ENCODE measurements at regions not wholly inside any gene's neighbourhood (a gene's known extent, or its start where the extent isn't known, plus 50 kb on each side); places are given as distances from the start of the nearest gene placed in this dataset.
A peak's percentile ranks its signal among the peaks of the same experiment; 100 is the strongest.

GRCh38 chr2:182610231-182610630, 105.8 kb upstream of the DNAJC10 start:
- H3K4me3 ChIP-seq (ENCODE audit: low read depth, low read length) = no peak overlapping the region
- TF ChIP-seq CTCF (IDR thresholded peaks at IDR 0.05; ENCODE audit: insufficient read depth, low read depth, low read length) = no peak
- no peak for DNase-seq (ENCODE audit: low read depth)

GRCh38 chr2:182611009-182611408, 105.0 kb upstream of the DNAJC10 start:
- H3K4me3 ChIP-seq (ENCODE audit: low read depth, low read length) = no peak overlapping the region
- no peak for DNase-seq (ENCODE audit: low read depth)
- no peak for TF ChIP-seq CTCF (IDR thresholded peaks at IDR 0.05; ENCODE audit: insufficient read depth, low read depth, low read length)

GRCh38 chr2:182615036-182615435, 101.0 kb upstream of the DNAJC10 start:
- TF ChIP-seq CTCF (IDR thresholded peaks at IDR 0.05; ENCODE audit: insufficient read depth, low read depth, low read length) = no peak
- H3K4me3 ChIP-seq (ENCODE audit: low read depth, low read length) = no peak overlapping the region
- DNase-seq (ENCODE audit: low read depth) = no peak

- no peak overlapping the region for H3K4me3 ChIP-seq (ENCODE audit: low read depth, low read length)
- TF ChIP-seq CTCF (IDR thresholded peaks at IDR 0.05; ENCODE audit: insufficient read depth, low read depth, low read length) = no peak
- peak; percentile 49 for DNase-seq (ENCODE audit: low read depth)
Observed at GRCh38 chr2:182616471-182617393, 99.3 kb upstream of the DNAJC10 start.

GRCh38 chr2:182618672-182619079, 97.4 kb upstream of the DNAJC10 start:
- peak; percentile 81 for DNase-seq (ENCODE audit: low read depth)
- H3K4me3 ChIP-seq (ENCODE audit: low read depth, low read length) = no peak overlapping the region
- no peak for TF ChIP-seq CTCF (IDR thresholded peaks at IDR 0.05; ENCODE audit: insufficient read depth, low read depth, low read length)

- DNase-seq (ENCODE audit: low read depth) = no peak
- TF ChIP-seq CTCF (IDR thresholded peaks at IDR 0.05; ENCODE audit: insufficient read depth, low read depth, low read length) = no peak
Observed at GRCh38 chr2:182619276-182619675, 96.8 kb upstream of the DNAJC10 start.

More at GRCh38 chr2:182619276-182619675, 96.8 kb upstream of the DNAJC10 start:
- no peak overlapping the region for H3K4me3 ChIP-seq (ENCODE audit: low read depth, low read length)
